ENCODE measurements at regions not wholly inside any gene's neighbourhood (a gene's known extent, or its start where the extent isn't known, plus 50 kb on each side); places are given as distances from the start of the nearest gene placed in this dataset.

- Mint-ChIP-seq H3K9me3 (peaks cover 20% of the 10 kb centered on the region), H3K27ac (no peak overlapping the region), H3K27me3 (ENCODE audit: low read depth) (no peaks in the 10 kb centered on the region), H3K36me3 (no peaks in the 10 kb centered on the region), H3K4me1 (peaks cover 18% of the 10 kb centered on the region), H3K4me3 (no peak overlapping the region)
- no peak for TF ChIP-seq CTCF (IDR thresholded peaks at IDR 0.05; ENCODE audit: unreplicated experiment)
- no peak for DNase-seq (ENCODE audit: low spot score in 2 of 2, unreplicated experiment in 2 of 2)
These were observed 92.0 kb downstream of the ETS2 start for GRCh38 chr21:38897532-38898421.

GRCh38 chr21:38894899-38895298 is 89.2 kb downstream of the ETS2 start:
- Mint-ChIP-seq H3K4me1 (peaks cover 18% of the 10 kb centered on the region), H3K36me3 (no peaks in the 10 kb centered on the region), H3K27ac (no peak overlapping the region)

GRCh38 chr21:38888991-38889561 is 83.3 kb downstream of the ETS2 start:
- no peaks in the 10 kb centered on the region for H3K27me3 Mint-ChIP-seq (ENCODE audit: low read depth)
- H3K27ac Mint-ChIP-seq: no peak overlapping the region
- peaks cover 4% of the 10 kb centered on the region for H3K4me1 Mint-ChIP-seq
- TF ChIP-seq CTCF (IDR thresholded peaks at IDR 0.05; ENCODE audit: unreplicated experiment): no peak
- DNase-seq (ENCODE audit: low spot score in 2 of 2, unreplicated experiment in 2 of 2): no peak
- H3K4me3 Mint-ChIP-seq: no peak overlapping the region
- peaks cover 3% of the 10 kb centered on the region for H3K36me3 Mint-ChIP-seq
- peaks cover 60% of the 10 kb centered on the region for H3K9me3 Mint-ChIP-seq

More at GRCh38 chr21:38894899-38895298, 89.2 kb downstream of the ETS2 start:
- no peak overlapping the region for H3K4me3 Mint-ChIP-seq
- H3K27me3 Mint-ChIP-seq (ENCODE audit: low read depth): no peaks in the 10 kb centered on the region
- peaks cover 15% of the 10 kb centered on the region for H3K9me3 Mint-ChIP-seq
- no peak for DNase-seq (ENCODE audit: low spot score in 2 of 2, unreplicated experiment in 2 of 2)
- TF ChIP-seq CTCF (IDR thresholded peaks at IDR 0.05; ENCODE audit: unreplicated experiment): no peak

- Mint-ChIP-seq H3K27ac (no peak overlapping the region), H3K4me1 (peaks cover 4% of the 10 kb centered on the region), H3K27me3 (ENCODE audit: low read depth) (no peaks in the 10 kb centered on the region), H3K4me3 (no peak overlapping the region), H3K9me3 (peaks cover 65% of the 10 kb centered on the region), H3K36me3 (peaks cover 6% of the 10 kb centered on the region)
- TF ChIP-seq CTCF (IDR thresholded peaks at IDR 0.05; ENCODE audit: unreplicated experiment): no peak
- no peak for DNase-seq (ENCODE audit: low spot score in 2 of 2, unreplicated experiment in 2 of 2)
These were observed 82.0 kb downstream of the ETS2 start for GRCh38 chr21:38887749-38888148.

- no peak overlapping the region for H3K27ac Mint-ChIP-seq
- no peaks in the 10 kb centered on the region for H3K27me3 Mint-ChIP-seq (ENCODE audit: low read depth)
- H3K36me3 Mint-ChIP-seq: peaks cover 6% of the 10 kb centered on the region
- DNase-seq (ENCODE audit: low spot score in 2 of 2, unreplicated experiment in 2 of 2): no peak
- peaks cover 4% of the 10 kb centered on the region for H3K4me1 Mint-ChIP-seq
- H3K9me3 Mint-ChIP-seq: peaks cover 61% of the 10 kb centered on the region
- H3K4me3 Mint-ChIP-seq: no peak overlapping the region
- no peak for TF ChIP-seq CTCF (IDR thresholded peaks at IDR 0.05; ENCODE audit: unreplicated experiment)
These were observed 81.4 kb downstream of the ETS2 start for GRCh38 chr21:38887062-38887686.

All from mesothelial cell of epicardium (in vitro differentiated cells).